HG03432 (cell line): ENCODE measurements at regions not wholly inside any gene's neighbourhood (a gene's known extent, or its start where the extent isn't known, plus 50 kb on each side); places are given as distances from the start of the nearest gene placed in this dataset.
A peak's percentile ranks its signal among the peaks of the same experiment; 100 is the strongest.

Source experiments
- ATAC-seq: cut with Tn5 transposase; IDR thresholded peaks from one replicate; pipeline ENCODE4 v1.9.1; 2021; ENCODE audit warnings: mild to moderate bottlenecking, moderate library complexity; ENCODE audit not compliant: unreplicated experiment

- no peak for ATAC-seq
These were observed 154.4 kb downstream of the TLR4 start for GRCh38 chr9:117858561-117858960.

- no peak for ATAC-seq
These were observed 156.6 kb downstream of the TLR4 start for GRCh38 chr9:117860849-117861248.

GRCh38 chr9:117864385-117865057 is 160.3 kb downstream of the TLR4 start:
- no peak for ATAC-seq

- ATAC-seq = no peak
These were observed 164.4 kb downstream of the TLR4 start for GRCh38 chr9:117868594-117868993.

GRCh38 chr9:117869287-117869686 is 165.1 kb downstream of the TLR4 start:
- no peak for ATAC-seq

- ATAC-seq = no peak
These were observed 165.5 kb downstream of the TLR4 start for GRCh38 chr9:117869712-117870111.

DNA sequence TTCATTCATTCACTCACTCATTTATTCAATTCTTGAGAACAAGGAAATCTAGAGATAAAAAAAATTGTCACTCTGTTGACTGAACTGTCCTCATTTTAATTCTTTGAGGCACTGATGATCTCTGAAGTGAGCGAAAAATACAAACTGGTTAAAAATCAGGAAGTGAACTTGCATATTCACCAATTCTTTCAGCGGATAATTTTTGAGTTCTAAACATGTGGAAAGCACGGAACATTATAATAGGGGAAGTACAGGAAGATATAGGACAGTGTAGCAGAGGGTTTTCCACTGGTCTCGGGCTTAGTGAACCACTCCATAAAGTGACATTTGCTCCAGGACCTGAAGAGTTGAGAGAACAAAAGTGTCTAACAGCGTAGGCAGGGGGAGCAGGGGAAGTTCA is 169.5 kb downstream of the TLR4 start:
- ATAC-seq = no peak

- ATAC-seq = no peak
These were observed 171.7 kb downstream of the TLR4 start for GRCh38 chr9:117875886-117876285.

- ATAC-seq = no peak
These were observed 178.0 kb downstream of the TLR4 start for GRCh38 chr9:117882171-117882570.

GRCh38 chr9:117886616-117887015 is 182.4 kb downstream of the TLR4 start:
- no peak for ATAC-seq

DNA sequence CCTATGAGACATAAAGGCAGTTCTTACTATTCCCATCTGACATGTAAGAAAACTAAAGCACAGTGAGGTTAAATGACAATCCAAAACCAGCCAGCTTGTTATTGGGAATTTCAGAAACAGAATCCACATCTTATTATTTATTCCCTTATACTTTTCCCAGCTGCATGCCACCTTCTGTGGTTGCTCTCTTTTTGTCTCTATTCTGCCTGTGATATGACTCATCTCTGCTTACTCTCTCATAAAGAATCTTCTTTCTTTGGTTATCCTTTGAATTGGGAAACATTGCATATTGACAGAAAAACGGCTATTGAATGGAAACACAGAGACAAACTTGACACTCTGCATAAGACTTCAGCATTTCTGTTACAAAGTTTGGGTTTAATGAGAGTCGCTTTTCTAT is 183.2 kb downstream of the TLR4 start:
- ATAC-seq = no peak

GRCh38 chr9:117887941-117888340 is 183.7 kb downstream of the TLR4 start:
- ATAC-seq = no peak

DNA sequence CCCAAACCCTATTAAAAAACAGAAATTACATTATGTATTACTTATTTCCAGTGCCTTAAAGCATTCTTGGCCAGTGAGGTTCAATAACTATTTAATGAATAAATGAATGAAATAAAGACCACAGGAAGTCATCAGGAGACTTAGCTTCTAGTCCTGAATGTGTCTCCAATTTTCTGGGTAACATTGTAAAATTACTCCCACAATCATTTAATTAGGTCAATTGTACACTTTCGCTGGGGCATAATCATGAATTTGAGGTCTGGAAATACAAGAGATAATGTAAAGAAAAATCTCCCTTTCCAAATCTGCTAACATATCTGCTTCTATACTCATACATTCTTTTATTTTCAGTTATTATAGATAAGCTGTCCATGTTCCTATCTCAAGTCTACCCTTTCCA is 199.2 kb downstream of the TLR4 start:
- ATAC-seq = no peak

GRCh38 chr9:117906763-117907162 is 202.6 kb downstream of the TLR4 start:
- ATAC-seq = no peak

DNA sequence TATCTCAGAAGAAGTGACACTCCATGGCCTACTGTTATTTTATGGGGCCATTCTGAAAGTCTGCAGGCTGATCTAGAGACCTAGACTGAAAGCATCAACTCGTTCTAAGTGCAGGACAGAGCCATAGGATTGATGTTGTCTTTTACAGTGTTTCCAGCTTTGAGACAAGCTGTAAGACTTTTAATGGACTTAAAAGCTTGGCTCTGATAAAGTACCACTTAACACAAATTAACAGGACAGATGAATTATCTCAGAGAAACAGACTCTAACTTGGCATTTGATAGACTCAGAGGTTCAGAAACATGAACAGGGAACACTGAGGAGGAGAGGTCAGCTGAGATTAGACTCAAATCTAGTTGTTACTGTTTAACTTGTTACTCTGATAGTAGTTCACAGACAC is 203.2 kb downstream of the TLR4 start:
- ATAC-seq = no peak

- peak; percentile 64 for ATAC-seq
These were observed 212.1 kb downstream of the TLR4 start for GRCh38 chr9:117916291-117916690.

GRCh38 chr9:117917873-117918272 is 213.7 kb downstream of the TLR4 start:
- no peak for ATAC-seq

- no peak for ATAC-seq
These were observed 215.3 kb downstream of the TLR4 start for GRCh38 chr9:117919538-117919937.

- no peak for ATAC-seq
These were observed 221.9 kb downstream of the TLR4 start for GRCh38 chr9:117926031-117926658.

GRCh38 chr9:117927354-117927753 is 223.2 kb downstream of the TLR4 start:
- ATAC-seq = no peak

- ATAC-seq = no peak
These were observed 225.7 kb downstream of the TLR4 start for GRCh38 chr9:117929868-117930267.

DNA sequence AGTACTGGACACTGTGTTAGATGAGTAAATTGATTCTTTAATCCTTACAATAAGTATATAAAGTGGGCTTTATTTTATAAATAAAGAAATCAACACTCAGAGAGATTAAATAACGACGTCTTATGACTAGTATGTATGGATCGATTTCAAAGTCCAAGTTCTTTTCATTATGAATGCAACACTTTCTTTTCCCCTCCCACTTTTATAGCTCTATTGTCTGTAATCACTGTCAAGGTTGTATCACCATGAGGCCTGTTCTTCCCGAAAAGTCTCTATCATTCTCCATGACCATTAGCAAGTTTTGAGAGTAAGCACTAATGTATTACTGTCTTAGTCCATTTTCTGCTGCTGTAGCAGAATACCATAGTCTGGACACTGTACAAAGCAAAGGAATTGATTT is 228.4 kb downstream of the TLR4 start:
- no peak for ATAC-seq
